ENCODE measurements at regions not wholly inside any gene's neighbourhood (a gene's known extent, or its start where the extent isn't known, plus 50 kb on each side); places are given as distances from the start of the nearest gene placed in this dataset.

GRCh38 chr5:127236254-127236653, 54.3 kb upstream of the MEGF10 start:
- Mint-ChIP-seq H3K4me3 (no peak overlapping the region), H3K4me1 (ENCODE audit: low read depth) (no peaks in the 10 kb centered on the region), H3K9me3 (no peaks in the 10 kb centered on the region), H3K36me3 (ENCODE audit: low read depth) (no peaks in the 10 kb centered on the region), H3K27ac (no peak overlapping the region), H3K27me3 (ENCODE audit: insufficient read depth) (peaks cover 8% of the 10 kb centered on the region)
- no peak for DNase-seq
- TF ChIP-seq CTCF (IDR thresholded peaks at IDR 0.05) = no peak

Data from HFFc6 (cell line).